Activated CD8-positive, alpha-beta memory T cell treated with anti-CD3 and anti-CD28 coated beads, Interleukin-2, amount 10 ng/mL, durations not matched to agents 7 days and 5 days (primary cell): ENCODE measurements at regions not wholly inside any gene's neighbourhood (a gene's known extent, or its start where the extent isn't known, plus 50 kb on each side); places are given as distances from the start of the nearest gene placed in this dataset.
"Not testable (repeated sequence)": the region's sequence is repeated elsewhere in the genome, so short reads cannot be mapped to it uniquely, and the experiment has no call there.

Experiments
- ATAC-seq: fragments of 150-1000 bp; cut with Tn5 transposase; one replicate; pipeline ENCODE4 v1.10.0; 2021; ENCODE audit warnings: moderate library complexity
- CTCF ChIA-PET: fragments of 350-600 bp; sonication (Branson Sonifier 250); formaldehyde crosslinking; loops from one replicate; lab custom pipeline; 2021; ENCODE audit warnings: antibody characterized with exemption; lab: Charles Lee
- DNase-seq: peaks from one replicate; pipeline ENCODE4 v3.0.0-alpha.2; 2020
- H3K27ac Mint-ChIP-seq: one replicate; pipeline ENCODE4 v1.8.0; 2021; ENCODE audit warnings: mild to moderate bottlenecking, mixed read lengths
- H3K27me3 Mint-ChIP-seq: one replicate; pipeline ENCODE4 v1.8.0; 2021; ENCODE audit warnings: mixed read lengths
- H3K36me3 Mint-ChIP-seq: one replicate; pipeline ENCODE4 v1.8.0; 2021; ENCODE audit warnings: mild to moderate bottlenecking, mixed read lengths
- H3K4me1 Mint-ChIP-seq: one replicate; pipeline ENCODE4 v1.8.0; 2021; ENCODE audit warnings: mixed read lengths
- H3K4me3 Mint-ChIP-seq: one replicate; pipeline ENCODE4 v1.8.0; 2021; ENCODE audit warnings: mild to moderate bottlenecking, moderate library complexity, mixed read lengths
- H3K9me3 Mint-ChIP-seq: one replicate; pipeline ENCODE4 v1.8.0; 2022; ENCODE audit warnings: low read depth, mixed read lengths

DNA sequence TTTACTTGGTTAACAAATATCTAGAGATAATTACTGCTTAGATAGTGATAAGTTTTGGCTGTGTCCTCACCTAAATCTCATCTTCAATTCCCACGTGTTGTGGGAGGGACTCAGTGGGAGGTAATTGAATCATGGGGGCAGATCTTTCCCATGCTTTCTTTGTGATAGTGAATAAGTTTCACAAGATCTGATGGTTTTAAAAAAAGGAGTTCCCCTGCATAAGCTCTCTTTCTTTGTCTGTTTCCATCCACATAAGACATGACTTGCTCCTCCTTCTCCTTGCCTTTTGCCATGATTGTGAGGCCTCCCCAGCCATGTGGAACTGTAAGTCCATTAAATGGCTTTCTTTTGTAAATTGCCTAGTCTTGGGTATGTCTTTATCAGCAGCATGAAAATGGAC, 266.0 kb upstream of the ANKRD50 start:
- H3K4me1 Mint-ChIP-seq, H3K27me3 Mint-ChIP-seq, ATAC-seq, H3K27ac Mint-ChIP-seq, H3K36me3 Mint-ChIP-seq, DNase-seq, CTCF ChIA-PET, H3K9me3 Mint-ChIP-seq, H3K4me3 Mint-ChIP-seq: not testable (repeated sequence)

DNA sequence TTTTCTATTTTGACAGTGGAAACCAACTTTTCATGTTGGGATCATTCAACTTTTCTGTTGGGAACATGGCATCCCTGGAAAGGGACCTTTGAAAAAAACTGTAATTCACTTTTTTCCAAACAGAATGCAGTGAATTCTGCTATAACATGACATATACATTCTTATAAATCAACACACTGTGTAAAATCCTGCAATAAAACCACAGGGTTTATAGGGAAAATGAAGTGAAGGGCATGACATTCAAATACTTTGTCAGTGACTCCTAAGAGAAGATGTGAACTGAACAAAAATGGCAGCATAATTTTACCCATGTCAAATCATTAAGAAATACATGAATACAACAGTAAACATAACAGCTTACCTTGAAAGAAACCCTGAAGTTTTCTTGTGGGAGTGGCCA, 264.5 kb upstream of the ANKRD50 start:
- no peaks in the 10 kb centered on the region for H3K27me3 Mint-ChIP-seq
- peaks cover 9% of the 10 kb centered on the region for H3K9me3 Mint-ChIP-seq
- H3K36me3 Mint-ChIP-seq = no peaks in the 10 kb centered on the region
- H3K4me3 Mint-ChIP-seq = no peak overlapping the region
- H3K27ac Mint-ChIP-seq = no peak overlapping the region
- CTCF ChIA-PET = no interaction called here
- H3K4me1 Mint-ChIP-seq = no peaks in the 10 kb centered on the region
- DNase-seq (no peak), ATAC-seq (no peak)

DNA sequence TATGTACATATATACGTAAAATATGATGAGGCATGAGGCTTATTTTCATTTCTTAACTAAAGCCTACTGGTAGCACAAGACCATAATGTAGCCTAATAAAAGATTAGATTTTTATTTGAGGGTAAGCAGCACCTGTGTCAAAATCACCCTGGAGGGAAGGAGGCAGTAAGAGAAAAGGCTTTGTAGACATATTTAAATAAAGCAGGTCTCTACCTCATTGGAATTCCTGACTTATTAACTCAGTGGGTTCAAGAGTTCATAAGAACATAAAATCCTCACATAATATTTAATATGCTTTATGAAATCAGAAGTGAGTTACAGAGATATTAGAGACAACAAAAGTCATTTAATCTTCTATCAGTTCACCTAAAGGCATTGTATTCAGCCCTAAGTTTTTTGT, 261.6 kb upstream of the ANKRD50 start:
- CTCF ChIA-PET = no interaction called here
- ATAC-seq (no peak), DNase-seq (no peak)
- Mint-ChIP-seq H3K4me3 (no peak overlapping the region), H3K27me3 (no peaks in the 10 kb centered on the region), H3K9me3 (peaks cover 6% of the 10 kb centered on the region), H3K27ac (no peak overlapping the region), H3K36me3 (no peaks in the 10 kb centered on the region), H3K4me1 (no peaks in the 10 kb centered on the region)

DNA sequence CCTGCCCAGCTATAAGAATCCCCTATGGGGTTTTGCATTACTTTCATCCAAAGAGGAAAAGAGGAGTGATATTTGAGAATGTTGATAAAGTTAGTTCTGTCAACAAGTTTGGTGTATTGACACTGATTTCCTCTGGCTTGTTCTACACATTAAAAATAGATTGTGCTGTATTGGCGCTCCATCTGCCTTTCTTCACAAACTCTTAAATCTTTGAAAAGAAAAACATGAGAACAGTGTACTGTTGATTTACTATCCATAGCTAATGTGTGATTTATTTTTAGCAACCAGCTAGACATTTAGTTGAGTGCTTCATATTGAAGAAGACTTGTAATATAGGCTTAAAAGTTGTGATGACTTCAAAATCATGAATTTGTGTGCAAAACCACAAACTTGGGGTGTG, 261.2 kb upstream of the ANKRD50 start:
- no peaks in the 10 kb centered on the region for H3K27me3 Mint-ChIP-seq
- H3K4me3 Mint-ChIP-seq = no peak overlapping the region
- no peak for ATAC-seq
- no peak overlapping the region for H3K27ac Mint-ChIP-seq
- peaks cover 6% of the 10 kb centered on the region for H3K9me3 Mint-ChIP-seq
- H3K4me1 Mint-ChIP-seq = no peaks in the 10 kb centered on the region
- CTCF ChIA-PET = no interaction called here
- no peak for DNase-seq
- no peaks in the 10 kb centered on the region for H3K36me3 Mint-ChIP-seq

DNA sequence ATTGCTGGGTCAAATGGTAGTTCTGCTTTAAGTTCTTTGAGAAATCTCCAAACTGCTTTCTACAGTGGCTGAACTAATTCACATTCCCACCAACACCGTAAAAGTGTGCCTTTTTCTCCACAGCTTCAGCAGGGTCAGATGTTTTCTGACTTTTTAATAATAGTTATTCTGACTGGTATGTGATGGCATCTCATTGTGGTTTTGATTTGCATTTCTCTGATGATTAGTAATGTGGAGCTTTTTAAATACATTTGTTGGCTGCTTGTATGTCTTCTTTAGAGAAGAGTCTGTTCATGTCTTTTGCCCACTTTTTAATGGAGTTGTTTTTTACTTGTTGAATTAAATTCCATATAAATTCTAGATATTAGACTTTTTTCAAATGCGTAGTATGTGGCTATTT, 257.5 kb upstream of the ANKRD50 start:
- H3K27ac Mint-ChIP-seq = no peak overlapping the region
- no peaks in the 10 kb centered on the region for H3K27me3 Mint-ChIP-seq
- CTCF ChIA-PET = no interaction called here
- DNase-seq (no peak), ATAC-seq (no peak)
- H3K4me1 Mint-ChIP-seq = no peaks in the 10 kb centered on the region
- no peaks in the 10 kb centered on the region for H3K36me3 Mint-ChIP-seq
- peaks cover 5% of the 10 kb centered on the region for H3K9me3 Mint-ChIP-seq
- no peak overlapping the region for H3K4me3 Mint-ChIP-seq

DNA sequence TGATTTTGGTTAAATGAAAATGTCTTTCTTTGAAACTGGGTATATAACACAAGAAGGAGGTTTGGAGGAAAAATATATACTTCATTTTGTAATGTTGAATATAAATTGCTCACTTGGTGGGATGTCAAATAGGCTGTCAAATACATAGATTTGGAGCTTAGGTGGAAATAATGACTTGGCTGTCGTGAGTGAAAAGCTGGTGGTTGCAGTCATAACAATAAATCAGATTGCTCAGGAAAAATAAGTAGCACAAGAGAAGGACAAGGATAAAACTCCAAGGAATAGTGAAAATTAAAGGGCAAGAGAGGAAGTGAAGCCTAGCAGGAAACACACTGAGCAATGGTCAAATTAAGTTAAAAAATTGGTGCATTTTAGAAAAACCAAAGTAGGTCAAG, 253.0 kb upstream of the ANKRD50 start:
- CTCF ChIA-PET = no interaction called here
- H3K4me3 Mint-ChIP-seq = no peak overlapping the region
- no peaks in the 10 kb centered on the region for H3K27me3 Mint-ChIP-seq
- peaks cover 7% of the 10 kb centered on the region for H3K9me3 Mint-ChIP-seq
- DNase-seq (no peak), ATAC-seq (no peak)
- H3K4me1 Mint-ChIP-seq = no peaks in the 10 kb centered on the region
- no peaks in the 10 kb centered on the region for H3K36me3 Mint-ChIP-seq
- no peak overlapping the region for H3K27ac Mint-ChIP-seq

DNA sequence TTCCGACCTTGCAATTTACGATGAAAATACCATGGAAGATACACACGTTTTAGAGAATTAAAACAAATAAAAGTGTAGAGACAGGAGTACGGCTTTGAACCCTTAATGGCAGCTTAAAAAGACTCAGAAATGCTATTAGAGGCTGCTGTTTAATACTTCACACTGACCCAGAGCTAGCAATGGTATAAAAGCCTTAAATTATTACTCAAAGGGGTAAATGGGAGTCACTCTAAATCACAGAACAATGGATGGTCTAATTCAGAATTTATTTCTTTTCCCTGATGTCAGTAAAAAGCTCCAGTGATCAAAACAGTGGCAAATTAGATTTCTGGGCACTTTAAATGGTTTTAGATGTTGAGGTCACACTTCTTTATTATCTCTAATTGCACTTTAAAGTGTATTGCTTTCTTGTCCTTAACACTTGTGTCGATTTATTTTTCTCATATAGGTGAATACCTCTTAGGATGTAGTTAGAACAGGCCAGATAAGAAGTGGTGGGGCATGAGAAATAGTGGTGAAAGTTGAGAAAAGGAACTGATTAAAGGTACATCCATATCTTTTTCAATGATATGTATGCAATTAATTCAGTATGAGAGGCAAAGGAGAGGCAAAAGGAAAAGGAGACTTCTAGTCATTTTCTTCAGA, 252.4 kb upstream of the ANKRD50 start:
- Mint-ChIP-seq H3K27ac (no peak overlapping the region), H3K27me3 (no peaks in the 10 kb centered on the region), H3K4me3 (no peak overlapping the region), H3K9me3 (peaks cover 11% of the 10 kb centered on the region), H3K4me1 (no peaks in the 10 kb centered on the region), H3K36me3 (no peaks in the 10 kb centered on the region)
- ATAC-seq = no peak
- no peak for DNase-seq
- CTCF ChIA-PET = no interaction called here

DNA sequence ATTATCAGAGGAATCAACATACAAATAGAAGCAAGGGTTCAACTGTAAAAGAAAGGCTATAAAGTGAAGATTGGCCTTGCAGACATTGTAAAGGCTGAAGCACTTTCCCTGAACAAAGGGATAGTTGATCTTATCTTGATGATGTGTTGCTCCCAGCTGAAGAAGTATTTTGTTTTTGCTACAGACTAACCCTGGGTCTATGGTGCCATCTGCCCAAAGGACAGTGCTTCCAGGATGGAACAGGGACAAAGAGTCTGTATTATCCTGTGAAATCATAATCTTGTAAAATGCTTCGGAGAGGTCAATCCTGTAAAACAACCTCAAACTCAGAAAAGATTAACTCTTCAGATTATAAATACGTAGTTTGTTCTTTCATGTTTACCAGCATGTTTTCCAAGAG, 251.7 kb upstream of the ANKRD50 start:
- H3K36me3 Mint-ChIP-seq = no peaks in the 10 kb centered on the region
- CTCF ChIA-PET = no interaction called here
- no peaks in the 10 kb centered on the region for H3K4me1 Mint-ChIP-seq
- H3K4me3 Mint-ChIP-seq = no peak overlapping the region
- ATAC-seq (no peak), DNase-seq (no peak)
- peaks cover 11% of the 10 kb centered on the region for H3K9me3 Mint-ChIP-seq
- H3K27ac Mint-ChIP-seq = no peak overlapping the region
- no peaks in the 10 kb centered on the region for H3K27me3 Mint-ChIP-seq

DNA sequence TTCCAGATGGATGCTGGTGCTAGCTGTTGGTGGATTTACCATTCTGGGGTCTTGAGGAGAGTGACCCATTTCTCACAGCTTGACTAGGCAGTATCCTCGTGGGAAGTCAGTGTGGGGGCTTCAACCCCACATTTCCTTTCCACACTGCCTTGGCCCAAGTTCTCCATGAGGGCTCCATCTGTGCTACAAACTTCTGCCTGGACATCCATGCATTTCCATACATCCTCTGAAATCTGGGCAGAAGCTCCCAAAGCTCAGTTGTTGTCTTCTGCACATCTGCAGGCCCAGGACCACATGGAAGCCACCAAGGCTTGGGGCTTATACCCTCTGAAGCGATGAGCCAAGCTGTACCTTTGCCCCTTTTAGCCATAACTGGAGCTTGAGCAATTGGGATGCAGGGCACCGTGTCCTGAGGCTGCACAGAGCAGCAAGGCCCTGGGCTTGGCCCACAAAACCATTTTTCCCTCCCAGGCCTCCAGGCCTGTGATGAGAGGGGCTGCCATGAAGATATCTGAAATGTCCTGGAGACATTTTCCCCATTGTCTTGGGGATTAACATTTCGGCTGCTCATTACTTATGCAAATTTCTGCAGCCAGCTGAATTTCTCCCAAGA, 248.7 kb upstream of the ANKRD50 start:
- no peaks in the 10 kb centered on the region for H3K4me1 Mint-ChIP-seq
- no peak overlapping the region for H3K27ac Mint-ChIP-seq
- CTCF ChIA-PET = no interaction called here
- H3K27me3 Mint-ChIP-seq = no peaks in the 10 kb centered on the region
- ATAC-seq (no peak), DNase-seq (no peak)
- H3K9me3 Mint-ChIP-seq = peaks cover 11% of the 10 kb centered on the region
- no peaks in the 10 kb centered on the region for H3K36me3 Mint-ChIP-seq
- no peak overlapping the region for H3K4me3 Mint-ChIP-seq

DNA sequence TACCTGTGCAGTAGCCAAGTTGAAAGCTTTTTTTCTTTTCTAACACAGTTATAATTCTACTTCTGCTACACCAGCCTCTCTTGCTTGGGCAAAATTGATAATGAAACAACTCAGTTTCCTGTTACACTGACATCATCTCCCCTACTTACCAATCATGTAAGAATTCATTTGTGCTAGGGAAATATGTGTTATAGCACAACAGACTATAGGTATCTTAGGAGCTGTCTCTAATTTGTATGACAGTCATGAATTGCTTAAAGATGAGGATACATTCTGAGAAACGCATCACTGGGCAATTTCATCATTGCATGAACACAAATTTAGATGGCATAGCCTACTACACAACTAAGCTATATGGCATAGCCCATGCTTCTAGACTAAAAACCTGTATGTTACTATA, 246.3 kb upstream of the ANKRD50 start:
- Mint-ChIP-seq H3K36me3 (no peaks in the 10 kb centered on the region), H3K4me3 (no peak overlapping the region), H3K27me3 (no peaks in the 10 kb centered on the region), H3K4me1 (no peaks in the 10 kb centered on the region), H3K9me3 (peaks cover 11% of the 10 kb centered on the region), H3K27ac (no peak overlapping the region)
- ATAC-seq (no peak), DNase-seq (no peak)
- CTCF ChIA-PET = no interaction called here

DNA sequence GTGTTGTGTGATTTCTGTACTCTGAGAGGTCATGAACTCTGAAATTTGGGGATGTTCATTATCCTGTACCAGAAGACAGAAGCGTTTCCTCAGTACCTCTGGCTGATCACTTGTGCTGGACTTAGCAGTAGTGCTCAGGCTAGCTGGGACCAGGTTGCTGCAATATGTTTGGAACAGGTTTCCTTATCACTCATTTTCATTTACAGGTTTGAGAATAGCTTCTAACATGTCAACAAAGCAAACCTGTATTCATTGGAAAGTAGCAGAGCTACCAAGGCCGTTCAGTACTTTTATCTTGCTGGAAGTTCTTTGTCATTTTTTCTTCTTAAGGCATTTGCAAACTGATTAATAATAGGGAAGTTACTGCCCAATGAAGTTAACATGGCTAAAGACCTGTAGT, 242.9 kb upstream of the ANKRD50 start:
- no peak overlapping the region for H3K27ac Mint-ChIP-seq
- DNase-seq = no peak
- no peak overlapping the region for H3K4me3 Mint-ChIP-seq
- no peaks in the 10 kb centered on the region for H3K27me3 Mint-ChIP-seq
- no peaks in the 10 kb centered on the region for H3K36me3 Mint-ChIP-seq
- H3K9me3 Mint-ChIP-seq = peaks cover 5% of the 10 kb centered on the region
- CTCF ChIA-PET = no interaction called here
- no peak for ATAC-seq
- no peaks in the 10 kb centered on the region for H3K4me1 Mint-ChIP-seq

DNA sequence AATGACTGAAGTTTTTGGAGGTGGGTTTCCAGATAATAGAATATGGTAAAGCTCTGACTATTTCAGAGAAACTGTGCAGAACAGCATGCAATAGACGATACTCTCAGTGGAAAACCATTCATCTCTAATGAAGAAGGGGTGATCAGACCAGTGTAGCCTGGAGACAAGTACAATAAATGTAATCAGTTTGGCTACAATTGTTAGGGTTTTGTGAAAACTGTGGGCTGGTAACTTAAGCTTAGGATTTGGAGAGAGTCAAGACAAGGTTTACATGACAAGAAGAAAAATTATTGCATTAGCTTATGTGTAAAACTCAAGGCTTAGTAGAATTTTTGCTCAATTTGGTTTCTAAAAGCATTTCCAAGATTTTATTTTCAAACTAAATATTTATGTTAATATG, 241.5 kb upstream of the ANKRD50 start:
- Mint-ChIP-seq H3K27me3 (no peaks in the 10 kb centered on the region), H3K27ac (no peak overlapping the region), H3K36me3 (no peaks in the 10 kb centered on the region), H3K4me3 (no peak overlapping the region), H3K4me1 (no peaks in the 10 kb centered on the region), H3K9me3 (peaks cover 2% of the 10 kb centered on the region)
- ATAC-seq = no peak
- DNase-seq = no peak
- CTCF ChIA-PET = no interaction called here

DNA sequence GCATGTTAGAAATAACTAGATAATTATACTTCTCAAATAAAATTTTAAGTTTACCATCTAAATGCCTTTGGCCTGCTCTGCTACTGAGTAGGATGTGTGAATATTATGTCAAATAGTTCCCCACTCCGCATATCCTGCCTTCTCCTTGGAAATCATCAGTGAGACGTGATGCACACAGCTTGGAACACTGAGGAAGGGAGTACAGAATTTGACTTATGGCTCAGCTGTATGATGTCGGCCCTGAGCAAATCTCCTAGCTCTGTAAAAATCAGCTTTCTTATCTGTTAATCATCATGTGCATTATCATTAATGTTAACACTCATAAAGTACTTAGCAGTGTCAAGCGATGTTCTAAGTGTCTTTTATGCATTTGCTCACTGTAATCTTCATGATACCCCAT, 241.0 kb upstream of the ANKRD50 start:
- CTCF ChIA-PET = no interaction called here
- no peak for DNase-seq
- H3K4me3 Mint-ChIP-seq = no peak overlapping the region
- H3K4me1 Mint-ChIP-seq = no peaks in the 10 kb centered on the region
- no peak for ATAC-seq
- no peaks in the 10 kb centered on the region for H3K36me3 Mint-ChIP-seq
- H3K9me3 Mint-ChIP-seq = peaks cover 2% of the 10 kb centered on the region
- H3K27ac Mint-ChIP-seq = no peak overlapping the region
- no peaks in the 10 kb centered on the region for H3K27me3 Mint-ChIP-seq

DNA sequence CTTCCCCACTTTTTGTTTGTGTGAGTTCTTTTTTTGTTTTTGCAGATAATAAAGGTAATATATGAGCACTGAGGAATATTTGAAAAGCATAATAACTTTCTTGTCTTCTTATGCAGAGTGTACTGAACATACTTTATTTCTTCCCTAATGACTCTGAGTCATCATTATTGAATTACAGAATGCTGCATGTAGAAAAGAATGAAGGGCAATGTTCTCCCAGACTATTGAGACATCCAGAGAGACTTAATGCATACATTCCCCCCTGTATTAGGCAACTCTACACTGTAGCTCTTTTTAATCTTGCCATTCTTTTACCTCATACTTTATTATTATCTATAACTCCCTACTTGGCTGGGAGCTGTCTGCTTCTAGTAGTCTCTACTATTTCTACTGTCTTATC, 240.5 kb upstream of the ANKRD50 start:
- DNase-seq (no peak), ATAC-seq (no peak)
- Mint-ChIP-seq H3K27me3 (no peaks in the 10 kb centered on the region), H3K4me3 (no peak overlapping the region), H3K9me3 (peaks cover 2% of the 10 kb centered on the region), H3K4me1 (no peaks in the 10 kb centered on the region), H3K36me3 (no peaks in the 10 kb centered on the region), H3K27ac (no peak overlapping the region)
- CTCF ChIA-PET = no interaction called here

DNA sequence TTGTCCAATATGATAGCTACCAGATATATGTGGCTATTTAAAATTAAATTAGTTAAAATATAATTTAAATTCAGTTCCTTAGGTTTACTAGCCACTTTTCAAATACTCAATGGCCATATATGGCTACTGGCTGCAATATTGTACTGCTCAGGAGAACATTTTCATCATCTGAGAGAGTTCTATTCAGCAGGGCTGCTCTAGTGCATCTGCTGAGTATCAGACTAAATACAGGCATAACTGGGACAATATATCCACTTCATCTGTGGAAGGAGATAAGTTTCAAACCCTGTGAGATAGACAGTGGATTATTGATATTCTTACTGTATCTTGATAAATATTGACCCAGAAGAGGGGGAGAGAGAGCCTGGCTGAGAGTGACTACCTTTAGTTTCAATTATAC, 240.1 kb upstream of the ANKRD50 start:
- ATAC-seq (no peak), DNase-seq (no peak)
- Mint-ChIP-seq H3K9me3 (peaks cover 2% of the 10 kb centered on the region), H3K36me3 (no peaks in the 10 kb centered on the region), H3K4me3 (no peak overlapping the region), H3K27me3 (no peaks in the 10 kb centered on the region), H3K27ac (no peak overlapping the region), H3K4me1 (no peaks in the 10 kb centered on the region)
- CTCF ChIA-PET = no interaction called here
